CD14-positive monocyte (primary cell): ENCODE measurements at regions not wholly inside any gene's neighbourhood (a gene's known extent, or its start where the extent isn't known, plus 50 kb on each side); places are given as distances from the start of the nearest gene placed in this dataset.

ENCODE experiments used
- DNase-seq, 3 donors: peaks; one replicate each; pipeline ENCODE4 v3.0.0-alpha.2; 2011 to 2022
- H2AFZ ChIP-seq: 2 replicates; pipeline ENCODE4 v1.6.0; 2012; ENCODE audit warnings: mild to moderate bottlenecking, low read depth, low read length, inconsistent platforms; ENCODE audit not compliant: insufficient read depth, poor library complexity, severe bottlenecking
- H3K27ac ChIP-seq, 2 donors: 1 replicate in 1 of 2; 2 replicates in 1 of 2; pipeline ENCODE4 v1.5.1; 2012 to 2013; ENCODE audit warnings: low read length in 2 of 2, control low read depth in 1 of 2, inconsistent platforms in 1 of 2, low read depth in 1 of 2, mild to moderate bottlenecking in 1 of 2
- H3K27me3 ChIP-seq, 2 donors: one replicate each; pipeline versions ENCODE4 v1.6.0 to v1.6.1; 2011 to 2013; ENCODE audit warnings: low read length in 2 of 2; ENCODE audit not compliant: control insufficient read depth in 2 of 2, insufficient read depth in 2 of 2
- H3K36me3 ChIP-seq, 2 donors: replicated peaks in 1 of 2; 1 replicate in 1 of 2; 2 replicates in 1 of 2; pipeline versions ENCODE4 v1.5.1 to v1.6.1; 2012 to 2013; ENCODE audit warnings: low read length in 2 of 2, control low read depth in 1 of 2, inconsistent platforms in 1 of 2, mild to moderate bottlenecking in 1 of 2; ENCODE audit not compliant: insufficient read depth in 2 of 2, control insufficient read depth in 1 of 2
- H3K4me1 ChIP-seq, 2 donors: 1 replicate in 1 of 2; 2 replicates in 1 of 2; pipeline versions ENCODE4 v1.5.1 to v1.6.1; 2012 to 2013; ENCODE audit warnings: low read length in 2 of 2, control low read depth in 1 of 2, inconsistent platforms in 1 of 2, mild to moderate bottlenecking in 1 of 2, moderate library complexity in 1 of 2; ENCODE audit not compliant: insufficient read depth in 2 of 2, control insufficient read depth in 1 of 2
- H3K4me2 ChIP-seq: replicated peaks from 2 replicates; pipeline ENCODE3; 2012; ENCODE audit warnings: low read length, moderate library complexity, mild to moderate bottlenecking; ENCODE audit not compliant: poor library complexity, severe bottlenecking; ENCODE audit errors: extremely low read depth
- H3K4me3 ChIP-seq, 3 experiments: fragments of 200-600 bp in 1 of 3; sonication (generic) in 1 of 3; replicated peaks in 1 of 3; 1 replicate in 2 of 3; 2 replicates in 1 of 3; pipeline ENCODE4 v1.5.1; 2011 to 2013; ENCODE audit warnings: low read length in 3 of 3, mild to moderate bottlenecking in 3 of 3, control low read depth in 2 of 3, low read depth in 2 of 3, inconsistent platforms in 1 of 3, moderate library complexity in 1 of 3
- H3K79me2 ChIP-seq: 2 replicates; pipeline ENCODE4 v1.6.0; 2012; ENCODE audit warnings: mild to moderate bottlenecking, control low read depth, inconsistent platforms, low read length, moderate library complexity; ENCODE audit not compliant: insufficient read depth
- H3K9ac ChIP-seq: 2 replicates; pipeline ENCODE4 v1.6.0; 2017; ENCODE audit warnings: low read length, mild to moderate bottlenecking; ENCODE audit not compliant: insufficient read depth, poor library complexity, severe bottlenecking
- H3K9me3 ChIP-seq, 2 donors: replicated peaks in 1 of 2; 1 replicate in 1 of 2; 2 replicates in 1 of 2; pipeline versions ENCODE4 v1.5.1 to v1.6.1; 2012 to 2013; ENCODE audit warnings: low read length in 2 of 2, control low read depth in 1 of 2; ENCODE audit not compliant: control insufficient read depth in 1 of 2, insufficient read depth in 1 of 2
- H4K20me1 ChIP-seq: 2 replicates; pipeline ENCODE4 v1.6.0; 2012; ENCODE audit warnings: mild to moderate bottlenecking, low read length, control low read depth, moderate library complexity; ENCODE audit not compliant: insufficient read depth
- H3K27ac Mint-ChIP-seq, 7 donors: one replicate each; pipeline ENCODE4 v1.8.0; 2020; ENCODE audit warnings: mild to moderate bottlenecking in 7 of 7, mixed read lengths in 7 of 7, moderate library complexity in 6 of 7, inconsistent platforms in 2 of 7
- H3K27me3 Mint-ChIP-seq, 3 donors: one replicate each; pipeline ENCODE4 v1.8.0; 2021 to 2022; ENCODE audit warnings: low read depth in 3 of 3, mild to moderate bottlenecking in 3 of 3, mixed read lengths in 3 of 3, moderate library complexity in 3 of 3, inconsistent platforms in 1 of 3
- H3K36me3 Mint-ChIP-seq, 2 donors: one replicate each; pipeline ENCODE4 v1.8.0; 2020; ENCODE audit warnings: mixed read lengths in 2 of 2, inconsistent platforms in 1 of 2, mild to moderate bottlenecking in 1 of 2
- H3K4me1 Mint-ChIP-seq: one replicate; pipeline ENCODE4 v1.8.0; 2020; ENCODE audit warnings: mild to moderate bottlenecking, mixed read lengths
- H3K4me3 Mint-ChIP-seq, 2 donors: one replicate each; pipeline ENCODE4 v1.8.0; 2020; ENCODE audit warnings: mild to moderate bottlenecking in 2 of 2, mixed read lengths in 2 of 2, moderate library complexity in 1 of 2
- H3K9me3 Mint-ChIP-seq, 7 donors: one replicate each; pipeline ENCODE4 v1.8.0; 2020 to 2022; ENCODE audit warnings: mixed read lengths in 7 of 7, mild to moderate bottlenecking in 6 of 7, moderate library complexity in 6 of 7, inconsistent platforms in 2 of 7
- CTCF ChIP-seq: fragments of 200-600 bp; IDR thresholded peaks from one replicate; pipeline ENCODE4 v1.8.0; 2022; ENCODE audit warnings: antibody characterized with exemption, mild to moderate bottlenecking
- WGBS: methylation state at CpG from one replicate; pipeline ENCODE4 v1.1.5; 2013; ENCODE audit warnings: missing lambda C conversion rate; ENCODE audit not compliant: insufficient coverage; 5-methylcytosine and 5-hydroxymethylcytosine counted together
- intact Hi-C, 2 donors: fragments of 100-400 bp; cut with micrococcal nuclease; formaldehyde crosslinking; loops; one replicate each; pipeline versions ENCODE4 v1.15.0 to v1.15.1; 2023

- H3K27me3 Mint-ChIP-seq: peaks cover 0 to 2% (median 0%) of the 10 kb centered on the region in 3 donors
- Histone ChIP-seq H3K9ac (no peak overlapping the region), H3K36me3 (no peaks in the 10 kb centered on the region), H4K20me1 (no peaks in the 10 kb centered on the region), H3K9me3 (peaks cover 1 to 16% of the 10 kb centered on the region in 2 donors), H3K27ac (no peak overlapping the region), H2AFZ (no peak overlapping the region), H3K4me1 (no peaks in the 10 kb centered on the region), H3K27me3 (no peaks in the 10 kb centered on the region), H3K79me2 (no peaks in the 10 kb centered on the region), H3K4me3 (no peak overlapping the region), H3K4me2 (no peak overlapping the region)
- WGBS: 80% methylated on average over 1 of the region's 2 CpGs
- DNase-seq: no peak
- no peak for TF ChIP-seq CTCF
- no peak overlapping the region for H3K4me3 Mint-ChIP-seq
- no peaks in the 10 kb centered on the region for H3K4me1 Mint-ChIP-seq
- no peaks in the 10 kb centered on the region for H3K36me3 Mint-ChIP-seq
- H3K9me3 Mint-ChIP-seq: peaks cover 0 to 10% (median 8%) of the 10 kb centered on the region in 7 donors
- intact Hi-C loops: no loop called here
- H3K27ac Mint-ChIP-seq: no peak overlapping the region
Observed at GRCh38 chr2:150110548-150110947, 376.9 kb downstream of the RND3 start.

- H3K4me3 Mint-ChIP-seq: no peak overlapping the region
- H3K9me3 Mint-ChIP-seq: peaks cover 4 to 16% (median 8%) of the 10 kb centered on the region in 7 donors
- intact Hi-C loops: no loop called here
- H3K4me1 Mint-ChIP-seq: no peaks in the 10 kb centered on the region
- no peak overlapping the region for H3K27ac Mint-ChIP-seq
- H3K9ac ChIP-seq: no peak overlapping the region
- H3K27ac ChIP-seq: no peak overlapping the region
- peaks cover 0 to 2% (median 0%) of the 10 kb centered on the region in 3 donors for H3K27me3 Mint-ChIP-seq
- WGBS: 90% methylated on average over 2 of the region's 4 CpGs
- H2AFZ ChIP-seq: no peak overlapping the region
- H3K36me3 Mint-ChIP-seq: no peaks in the 10 kb centered on the region
- H3K4me2 ChIP-seq: no peak overlapping the region
- no peaks in the 10 kb centered on the region for H4K20me1 ChIP-seq
- H3K36me3 ChIP-seq: no peaks in the 10 kb centered on the region
- no peak for DNase-seq
- H3K9me3 ChIP-seq: peaks cover 7 to 17% of the 10 kb centered on the region in 2 donors
- no peaks in the 10 kb centered on the region for H3K79me2 ChIP-seq
- no peak for TF ChIP-seq CTCF
- H3K27me3 ChIP-seq: no peaks in the 10 kb centered on the region
- H3K4me3 ChIP-seq: no peak overlapping the region
- no peaks in the 10 kb centered on the region for H3K4me1 ChIP-seq
Observed at GRCh38 chr2:150109912-150110311, 377.6 kb downstream of the RND3 start.
